ENCODE measurements at regions not wholly inside any gene's neighbourhood (a gene's known extent, or its start where the extent isn't known, plus 50 kb on each side); places are given as distances from the start of the nearest gene placed in this dataset.

GRCh38 chr11:34731603-34732002, 110.7 kb downstream of the EHF start:
- no peak for TF ChIP-seq CTCF (IDR thresholded peaks at IDR 0.05)
- TF ChIP-seq POLR2AphosphoS5 (IDR thresholded peaks at IDR 0.05) = no peak
- no peak for TF ChIP-seq POLR2A (IDR thresholded peaks at IDR 0.05)
